Astrocyte (in vitro differentiated cells and primary cell): ENCODE measurements at regions not wholly inside any gene's neighbourhood (a gene's known extent, or its start where the extent isn't known, plus 50 kb on each side); places are given as distances from the start of the nearest gene placed in this dataset.

Experiments used
- DNase-seq: peaks from one replicate; pipeline ENCODE4 v3.0.0-alpha.2; 2010; ENCODE audit warnings: low read depth
- FAIRE-seq: peaks from 2 replicates; lab custom pipeline; 2011; peaks lifted over from hg19 to GRCh38; lab: Jason Lieb, UNC
- H2AFZ ChIP-seq: 2 replicates; pipeline ENCODE4 v1.6.0; 2012; ENCODE audit warnings: low read depth, low read length, inconsistent platforms
- H3K27ac ChIP-seq: 2 replicates; pipeline ENCODE4 v1.5.1; 2011; ENCODE audit warnings: low read depth, low read length, inconsistent platforms
- H3K27me3 ChIP-seq: 2 replicates; pipeline ENCODE4 v1.6.0; 2011; ENCODE audit warnings: low read length, inconsistent platforms; ENCODE audit not compliant: insufficient read depth
- H3K36me3 ChIP-seq: 2 replicates; pipeline ENCODE4 v1.5.1; 2011; ENCODE audit warnings: low read length, inconsistent platforms; ENCODE audit not compliant: insufficient read depth
- H3K4me1 ChIP-seq: 2 replicates; pipeline ENCODE4 v1.5.1; 2011; ENCODE audit warnings: low read length, inconsistent platforms; ENCODE audit not compliant: insufficient read depth
- H3K4me2 ChIP-seq: 2 replicates; pipeline ENCODE4 v1.6.0; 2012; ENCODE audit warnings: low read length, inconsistent platforms
- H3K4me3 ChIP-seq: 2 replicates; pipeline ENCODE4 v1.5.1; 2011; ENCODE audit warnings: low read depth, mild to moderate bottlenecking, low read length, inconsistent platforms; ENCODE audit not compliant: insufficient read depth
- H3K79me2 ChIP-seq: 2 replicates; pipeline ENCODE4 v1.6.0; 2012; ENCODE audit warnings: mild to moderate bottlenecking, low read length, inconsistent platforms; ENCODE audit not compliant: insufficient read depth
- H3K9ac ChIP-seq: 2 replicates; pipeline ENCODE4 v1.6.0; 2012; ENCODE audit warnings: mild to moderate bottlenecking, low read length, inconsistent platforms
- H3K9me3 ChIP-seq: 2 replicates; pipeline ENCODE4 v1.5.1; 2012; ENCODE audit warnings: low read depth, mild to moderate bottlenecking, low read length, inconsistent platforms; ENCODE audit not compliant: insufficient read depth
- H4K20me1 ChIP-seq: 2 replicates; pipeline ENCODE4 v1.6.0; 2012; ENCODE audit warnings: low read length, inconsistent platforms; ENCODE audit not compliant: insufficient read depth
- H3K27ac Mint-ChIP-seq: one replicate; pipeline ENCODE4 v1.8.0; 2021; ENCODE audit warnings: mild to moderate bottlenecking, mixed read lengths; ENCODE audit not compliant: unreplicated experiment
- H3K27me3 Mint-ChIP-seq: one replicate; pipeline ENCODE4 v1.8.0; 2021; ENCODE audit warnings: low read depth, mixed read lengths; ENCODE audit not compliant: unreplicated experiment
- H3K36me3 Mint-ChIP-seq: one replicate; pipeline ENCODE4 v1.8.0; 2021; ENCODE audit warnings: low read depth, mixed read lengths; ENCODE audit not compliant: unreplicated experiment
- H3K4me1 Mint-ChIP-seq: one replicate; pipeline ENCODE4 v1.8.0; 2021; ENCODE audit warnings: low read depth, mixed read lengths; ENCODE audit not compliant: unreplicated experiment
- H3K4me3 Mint-ChIP-seq: one replicate; pipeline ENCODE4 v1.8.0; 2021; ENCODE audit warnings: mild to moderate bottlenecking, moderate library complexity, mixed read lengths; ENCODE audit not compliant: unreplicated experiment
- H3K9me3 Mint-ChIP-seq: one replicate; pipeline ENCODE4 v1.8.0; 2021; ENCODE audit warnings: mild to moderate bottlenecking, mixed read lengths; ENCODE audit not compliant: unreplicated experiment
- EZH2 ChIP-seq: IDR thresholded peaks from 2 replicates; pipeline ENCODE4 v1.6.1; 2012; ENCODE audit warnings: mild to moderate bottlenecking, low read length, inconsistent platforms; ENCODE audit not compliant: insufficient read depth
- TF ChIP-seq, protein P1 (sequence below): IDR thresholded peaks from 2 replicates; pipeline ENCODE4 v1.5.1; 2011; ENCODE audit warnings: low read depth, mild to moderate bottlenecking, inconsistent platforms, low read length, moderate library complexity; ENCODE audit not compliant: insufficient read depth

DNA sequence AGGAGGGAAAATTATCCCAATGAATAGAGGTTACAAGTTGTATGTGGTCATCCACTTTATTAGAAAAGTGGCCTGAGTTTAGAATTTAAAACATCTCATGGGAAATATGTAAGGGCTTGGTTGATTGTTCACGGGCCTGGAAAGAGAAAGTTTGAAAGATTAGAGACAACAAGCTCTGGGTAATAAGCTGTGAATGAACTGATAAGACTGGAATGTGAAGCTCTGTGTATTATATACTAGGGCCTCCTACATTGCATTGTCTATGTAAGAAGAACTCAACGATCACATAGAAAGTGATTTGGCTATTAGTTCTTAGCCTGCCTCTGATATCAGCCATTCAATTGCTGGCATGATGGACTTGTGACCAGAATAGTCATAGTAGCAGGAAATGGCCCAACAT lies 199.2 kb upstream of the MAGI2 start:
- Histone ChIP-seq H4K20me1 (no peaks in the 10 kb centered on the region), H3K36me3 (no peaks in the 10 kb centered on the region), H3K9ac (no peak overlapping the region), H3K9me3 (no peaks in the 10 kb centered on the region), H3K4me1 (no peaks in the 10 kb centered on the region), H3K27me3 (no peaks in the 10 kb centered on the region), H3K79me2 (no peaks in the 10 kb centered on the region), H2AFZ (no peak overlapping the region), H3K27ac (no peak overlapping the region), H3K4me2 (no peak overlapping the region), H3K4me3 (no peak overlapping the region)
- DNase-seq: peak; percentile 4
- peak; percentile 65 for FAIRE-seq
- TF ChIP-seq EZH2: no peak
- TF ChIP-seq, protein P1, sequence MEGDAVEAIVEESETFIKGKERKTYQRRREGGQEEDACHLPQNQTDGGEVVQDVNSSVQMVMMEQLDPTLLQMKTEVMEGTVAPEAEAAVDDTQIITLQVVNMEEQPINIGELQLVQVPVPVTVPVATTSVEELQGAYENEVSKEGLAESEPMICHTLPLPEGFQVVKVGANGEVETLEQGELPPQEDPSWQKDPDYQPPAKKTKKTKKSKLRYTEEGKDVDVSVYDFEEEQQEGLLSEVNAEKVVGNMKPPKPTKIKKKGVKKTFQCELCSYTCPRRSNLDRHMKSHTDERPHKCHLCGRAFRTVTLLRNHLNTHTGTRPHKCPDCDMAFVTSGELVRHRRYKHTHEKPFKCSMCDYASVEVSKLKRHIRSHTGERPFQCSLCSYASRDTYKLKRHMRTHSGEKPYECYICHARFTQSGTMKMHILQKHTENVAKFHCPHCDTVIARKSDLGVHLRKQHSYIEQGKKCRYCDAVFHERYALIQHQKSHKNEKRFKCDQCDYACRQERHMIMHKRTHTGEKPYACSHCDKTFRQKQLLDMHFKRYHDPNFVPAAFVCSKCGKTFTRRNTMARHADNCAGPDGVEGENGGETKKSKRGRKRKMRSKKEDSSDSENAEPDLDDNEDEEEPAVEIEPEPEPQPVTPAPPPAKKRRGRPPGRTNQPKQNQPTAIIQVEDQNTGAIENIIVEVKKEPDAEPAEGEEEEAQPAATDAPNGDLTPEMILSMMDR: no peak
- no peak overlapping the region for H3K27ac Mint-ChIP-seq
- no peak overlapping the region for H3K4me3 Mint-ChIP-seq
- H3K36me3 Mint-ChIP-seq: no peaks in the 10 kb centered on the region
- H3K9me3 Mint-ChIP-seq: peaks cover under 1% of the 10 kb centered on the region
- no peaks in the 10 kb centered on the region for H3K27me3 Mint-ChIP-seq
- H3K4me1 Mint-ChIP-seq: peaks cover 6% of the 10 kb centered on the region

GRCh38 chr7:79647711-79648110 lies 194.2 kb upstream of the MAGI2 start:
- Mint-ChIP-seq H3K36me3 (no peaks in the 10 kb centered on the region), H3K4me1 (peaks cover 3% of the 10 kb centered on the region), H3K4me3 (no peak overlapping the region), H3K27me3 (no peaks in the 10 kb centered on the region), H3K9me3 (peaks cover 2% of the 10 kb centered on the region), H3K27ac (no peak overlapping the region)
- Histone ChIP-seq H2AFZ (no peak overlapping the region), H3K9ac (no peak overlapping the region), H3K4me2 (no peak overlapping the region), H3K9me3 (no peaks in the 10 kb centered on the region), H3K27me3 (no peaks in the 10 kb centered on the region), H3K79me2 (no peaks in the 10 kb centered on the region), H3K36me3 (no peaks in the 10 kb centered on the region), H4K20me1 (no peaks in the 10 kb centered on the region), H3K27ac (no peak overlapping the region), H3K4me1 (no peaks in the 10 kb centered on the region), H3K4me3 (no peak overlapping the region)
- FAIRE-seq: no peak
- DNase-seq: no peak
- TF ChIP-seq EZH2: no peak
- TF ChIP-seq, protein P1: no peak

DNA sequence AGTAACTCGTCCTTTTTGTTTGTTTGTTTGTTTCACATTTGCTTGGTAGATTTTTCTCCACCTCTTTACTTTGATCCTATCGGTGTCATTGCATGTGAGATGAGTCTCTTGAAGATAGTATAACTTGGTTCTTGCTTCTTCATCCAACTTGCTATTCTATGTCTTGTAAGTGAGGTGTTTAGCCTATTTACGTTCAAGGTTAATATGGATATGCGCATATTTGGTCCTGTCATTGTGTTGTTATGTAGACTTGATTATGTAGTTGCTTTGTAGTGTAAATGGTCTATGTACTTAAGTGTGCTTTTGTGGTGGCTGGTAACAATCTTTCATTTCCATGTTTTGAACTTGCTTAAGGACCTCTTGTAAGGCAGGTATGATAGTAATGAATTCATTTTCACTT lies 192.8 kb upstream of the MAGI2 start:
- Histone ChIP-seq H3K36me3 (no peaks in the 10 kb centered on the region), H3K9me3 (no peaks in the 10 kb centered on the region), H3K27me3 (no peaks in the 10 kb centered on the region), H3K9ac (no peak overlapping the region), H4K20me1 (no peaks in the 10 kb centered on the region), H3K4me3 (no peak overlapping the region), H2AFZ (no peak overlapping the region), H3K79me2 (no peaks in the 10 kb centered on the region), H3K4me2 (no peak overlapping the region), H3K27ac (no peak overlapping the region), H3K4me1 (no peaks in the 10 kb centered on the region)
- Mint-ChIP-seq H3K4me3 (no peak overlapping the region), H3K27ac (no peak overlapping the region), H3K4me1 (no peaks in the 10 kb centered on the region), H3K27me3 (no peaks in the 10 kb centered on the region), H3K36me3 (no peaks in the 10 kb centered on the region), H3K9me3 (peaks cover 2% of the 10 kb centered on the region)
- TF ChIP-seq, protein P1: no peak
- TF ChIP-seq EZH2: no peak
- DNase-seq (no peak), FAIRE-seq (no peak)
